ENCODE measurements at regions not wholly inside any gene's neighbourhood (a gene's known extent, or its start where the extent isn't known, plus 50 kb on each side); places are given as distances from the start of the nearest gene placed in this dataset.
A peak's percentile ranks its signal among the peaks of the same experiment; 100 is the strongest.

- no peak for TF ChIP-seq CTCF (IDR thresholded peaks at IDR 0.05)
- Histone ChIP-seq H3K27ac (no peak overlapping the region), H3K27me3 (peaks cover 0 to 11% of the 10 kb centered on the region in 2 donors), H3K4me3 (no peak overlapping the region), H3K36me3 (no peaks in the 10 kb centered on the region), H3K4me1 (no peaks in the 10 kb centered on the region), H3K9me3 (no peaks in the 10 kb centered on the region)
- intact Hi-C loops (cut with DNase I; ENCODE audit: low total_unique reads): no loop called here
- peak in 1 of 2 donors; percentile 47 for DNase-seq
These were observed 162.9 kb upstream of the C1orf174 start for GRCh38 chr1:4062992-4063391.

- no peak overlapping the region for H3K27ac ChIP-seq
- no peaks in the 10 kb centered on the region for H3K4me1 ChIP-seq
- no peaks in the 10 kb centered on the region for H3K9me3 ChIP-seq
- peaks cover 0 to 11% of the 10 kb centered on the region in 2 donors for H3K27me3 ChIP-seq
- no peak overlapping the region for H3K4me3 ChIP-seq
- intact Hi-C loops (cut with DNase I; ENCODE audit: low total_unique reads): no loop called here
- no peaks in the 10 kb centered on the region for H3K36me3 ChIP-seq
- peak in 1 of 2 donors; percentile 38 for DNase-seq
- no peak for TF ChIP-seq CTCF (IDR thresholded peaks at IDR 0.05)
These were observed 163.4 kb upstream of the C1orf174 start for GRCh38 chr1:4063516-4063915.

DNA sequence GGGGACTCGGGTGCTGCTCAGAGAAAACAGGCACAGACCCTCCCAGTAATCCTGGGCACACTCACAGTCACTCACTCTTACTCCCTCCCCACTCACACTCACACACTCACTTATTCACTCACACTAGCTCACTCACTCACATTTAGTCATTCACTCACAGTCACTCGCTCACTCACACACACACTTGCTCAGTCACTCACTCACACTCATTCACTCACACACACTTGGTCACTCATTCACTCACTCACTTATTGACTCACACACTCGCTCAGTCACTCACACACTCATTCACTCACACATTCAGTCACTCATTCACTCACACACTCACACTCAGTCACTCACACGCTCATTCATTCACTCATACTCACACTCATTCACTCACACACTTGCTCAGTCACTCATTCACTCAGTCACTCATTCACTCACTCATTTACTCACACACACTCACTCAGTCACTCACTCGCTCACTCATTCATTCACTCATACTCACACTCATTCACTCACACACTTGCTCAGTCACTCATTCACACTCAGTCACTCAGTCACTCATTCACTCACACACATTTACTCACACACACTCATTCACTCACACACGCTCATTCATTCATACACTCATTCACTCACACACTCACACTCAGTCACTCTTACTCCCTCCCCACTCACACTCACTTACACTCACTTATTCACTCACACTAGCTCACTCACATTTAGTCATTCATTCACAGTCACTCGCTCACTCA lies 164.2 kb upstream of the C1orf174 start:
- intact Hi-C loops (cut with DNase I; ENCODE audit: low total_unique reads): no loop called here

DNA sequence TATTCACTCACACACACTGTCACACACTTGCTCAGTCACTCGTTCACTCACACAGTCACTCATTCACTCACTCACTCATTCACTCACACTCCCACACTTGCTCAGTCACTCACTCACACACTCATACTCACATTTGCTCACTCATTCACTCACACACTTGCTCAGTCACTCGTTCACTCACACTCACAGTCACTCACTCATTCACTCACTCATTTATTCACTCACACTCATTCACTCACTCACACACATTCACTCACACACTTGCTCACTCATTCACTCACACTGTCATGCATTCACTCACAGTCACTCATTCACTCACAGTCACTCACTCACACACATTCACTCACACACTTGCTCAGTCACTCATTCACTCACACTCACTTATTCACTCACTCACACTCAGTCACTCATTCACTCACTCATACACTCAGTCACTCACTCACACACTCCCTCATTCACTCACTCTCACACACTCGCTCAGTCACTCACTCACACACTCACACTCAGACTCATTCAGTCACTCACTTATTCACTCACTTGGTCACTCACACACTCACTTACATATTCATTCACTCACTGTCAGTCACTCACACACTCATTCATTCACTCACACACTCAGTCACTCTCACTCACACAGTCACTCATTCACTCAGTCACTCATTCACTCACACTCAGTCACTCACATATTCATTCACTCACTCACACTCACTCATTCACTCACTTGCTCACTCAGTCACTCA lies 167.0 kb upstream of the C1orf174 start:
- no peak for TF ChIP-seq CTCF (IDR thresholded peaks at IDR 0.05)
- no peaks in the 10 kb centered on the region for H3K9me3 ChIP-seq
- no peak overlapping the region for H3K27ac ChIP-seq
- intact Hi-C loops (cut with DNase I; ENCODE audit: low total_unique reads): no loop called here
- H3K4me1 ChIP-seq: no peaks in the 10 kb centered on the region
- no peak overlapping the region for H3K4me3 ChIP-seq
- H3K27me3 ChIP-seq: peaks cover 0 to 7% of the 10 kb centered on the region in 2 donors
- no peak for DNase-seq
- no peaks in the 10 kb centered on the region for H3K36me3 ChIP-seq

More for the DNA sequence above, 164.2 kb upstream of the C1orf174 start:
- Histone ChIP-seq H3K27me3 (peaks cover 0 to 4% of the 10 kb centered on the region in 2 donors), H3K4me3 (no peak overlapping the region), H3K9me3 (no peaks in the 10 kb centered on the region), H3K27ac (no peak overlapping the region), H3K4me1 (no peaks in the 10 kb centered on the region), H3K36me3 (no peaks in the 10 kb centered on the region)
- no peak for TF ChIP-seq CTCF (IDR thresholded peaks at IDR 0.05)
- DNase-seq: no peak

DNA sequence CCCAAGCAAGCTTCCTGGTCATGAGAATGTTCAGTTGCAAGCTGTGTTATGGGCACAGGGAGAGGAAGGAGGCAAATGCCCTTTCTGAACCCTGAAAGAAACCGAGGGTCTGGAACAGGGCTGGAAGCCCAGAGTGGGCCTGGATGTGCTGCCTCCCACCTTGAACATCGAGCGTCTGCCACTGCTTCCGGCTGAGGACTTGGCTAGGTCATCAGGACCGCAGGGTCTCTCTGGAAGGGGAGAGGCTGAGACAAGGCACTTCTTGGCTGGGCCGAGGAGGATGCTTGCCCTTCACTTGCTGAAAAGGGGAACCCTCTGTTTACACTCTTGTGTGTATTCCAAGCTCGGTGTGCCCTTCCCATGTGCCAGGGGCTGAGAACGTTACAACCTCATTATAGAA lies 168.0 kb upstream of the C1orf174 start:
- no peaks in the 10 kb centered on the region for H3K36me3 ChIP-seq
- intact Hi-C loops (cut with DNase I; ENCODE audit: low total_unique reads): no loop called here
- peak in 1 of 2 donors; percentile 15 for DNase-seq
- TF ChIP-seq CTCF (IDR thresholded peaks at IDR 0.05): no peak
- no peak overlapping the region for H3K27ac ChIP-seq
- no peaks in the 10 kb centered on the region for H3K4me1 ChIP-seq
- no peak overlapping the region for H3K4me3 ChIP-seq
- peaks cover 0 to 13% of the 10 kb centered on the region in 2 donors for H3K27me3 ChIP-seq
- no peaks in the 10 kb centered on the region for H3K9me3 ChIP-seq

Data from tibial artery (tissue), 4 donors.